Endothelial cell of umbilical vein (primary cell): ENCODE measurements at regions not wholly inside any gene's neighbourhood (a gene's known extent, or its start where the extent isn't known, plus 50 kb on each side); places are given as distances from the start of the nearest gene placed in this dataset.

Source experiments
- BruUV-seq: library from RNA; stranded (reverse); fragments of 400-500 nt; replicated peaks from 2 replicates; lab custom pipeline; 2021; lab: Mats Ljungman, UMichigan
- CTCF ChIA-PET: fragments of 300-600, 350-600 bp; sonication (Branson Sonifier 250); formaldehyde crosslinking; loops from one replicate; lab custom pipeline; 2021; ENCODE audit warnings: antibody characterized with exemption, inconsistent platforms; lab: Charles Lee
- POLR2A ChIA-PET: fragments of 300-600, 350-600 bp; sonication (Branson Sonifier 250); formaldehyde crosslinking; loops from one replicate; lab custom pipeline; 2021; ENCODE audit warnings: antibody characterized with exemption, inconsistent platforms; lab: Charles Lee
- DNase-seq: peaks from one replicate; pipeline ENCODE4 v3.0.0-alpha.2; 2011; ENCODE audit warnings: low read depth, low spot score
- FAIRE-seq: peaks from 2 replicates; lab custom pipeline; 2011; peaks lifted over from hg19 to GRCh38; lab: Jason Lieb, UNC
- H2AFZ ChIP-seq: 2 replicates; pipeline ENCODE4 v1.6.0; 2012; ENCODE audit warnings: low read depth, low read length, control low read depth, inconsistent platforms
- H3K27ac ChIP-seq: 2 replicates; pipeline ENCODE4 v1.5.1; 2011; ENCODE audit warnings: low read depth, mild to moderate bottlenecking, control low read depth, low read length, moderate library complexity; ENCODE audit not compliant: insufficient read depth
- H3K27me3 ChIP-seq, 2 experiments: 2 replicates each; pipeline versions ENCODE4 v1.6.0 to v1.6.1; 2011; ENCODE audit warnings: low read length in 2 of 2, mixed read lengths in 1 of 2; ENCODE audit not compliant: control insufficient read depth in 2 of 2, insufficient read depth in 2 of 2
- H3K36me3 ChIP-seq, 2 experiments: 2 replicates in 1 of 2; 3 replicates in 1 of 2; pipeline ENCODE4 v1.5.1; 2011; ENCODE audit warnings: low read length in 2 of 2, mild to moderate bottlenecking in 1 of 2, moderate library complexity in 1 of 2; ENCODE audit not compliant: control insufficient read depth in 2 of 2, insufficient read depth in 2 of 2; ENCODE audit errors: extremely low read depth in 1 of 2
- H3K4me1 ChIP-seq: 3 replicates; pipeline ENCODE4 v1.5.1; 2011; ENCODE audit warnings: mild to moderate bottlenecking, low read length; ENCODE audit not compliant: control insufficient read depth, insufficient read depth; ENCODE audit errors: extremely low read depth
- H3K4me2 ChIP-seq: 2 replicates; pipeline ENCODE4 v1.6.1; 2011; ENCODE audit warnings: low read length, control low read depth, mixed read lengths; ENCODE audit not compliant: insufficient read depth
- H3K4me3 ChIP-seq, 3 experiments: fragments of 200-600 bp in 1 of 3; sonication (generic), shearing (Covaris generic) in 1 of 3; replicated peaks in 1 of 3; 2 replicates each; pipeline ENCODE4 v1.5.1; 2011 to 2016; ENCODE audit warnings: control low read depth in 3 of 3, low read length in 3 of 3, mild to moderate bottlenecking in 2 of 3, inconsistent platforms in 1 of 3, low read depth in 1 of 3, moderate library complexity in 1 of 3; ENCODE audit not compliant: insufficient read depth in 1 of 3
- H3K79me2 ChIP-seq: 2 replicates; pipeline ENCODE4 v1.6.0; 2012; ENCODE audit warnings: low read length, inconsistent platforms; ENCODE audit not compliant: control insufficient read depth, insufficient read depth
- H3K9ac ChIP-seq: replicated peaks from 2 replicates; pipeline ENCODE3; 2011; ENCODE audit warnings: low read length, control low read depth; ENCODE audit not compliant: insufficient read depth; ENCODE audit errors: extremely low read depth
- H3K9me1 ChIP-seq: replicated peaks from 3 replicates; pipeline ENCODE4 v1.6.0; 2011; ENCODE audit warnings: mild to moderate bottlenecking, low read length; ENCODE audit not compliant: control insufficient read depth, insufficient read depth; ENCODE audit errors: extremely low read depth
- H3K9me3 ChIP-seq: replicated peaks from 2 replicates; pipeline ENCODE4 v1.5.1; 2012; ENCODE audit warnings: low read length, inconsistent platforms; ENCODE audit not compliant: control insufficient read depth, insufficient read depth
- H4K20me1 ChIP-seq: replicated peaks from 2 replicates; pipeline ENCODE3; 2011; ENCODE audit warnings: mild to moderate bottlenecking, low read length; ENCODE audit not compliant: control insufficient read depth, insufficient read depth; ENCODE audit errors: extremely low read depth
- CTCF ChIP-seq, 2 donors: IDR thresholded peaks; 1 replicate in 1 of 2; 2 replicates in 1 of 2; pipeline ENCODE4 v1.5.1; 2011; ENCODE audit warnings: low read length in 2 of 2, mild to moderate bottlenecking in 2 of 2, moderate library complexity in 2 of 2, control low read depth in 1 of 2, inconsistent platforms in 1 of 2, low read depth in 1 of 2; ENCODE audit not compliant: insufficient read depth in 1 of 2; ENCODE audit errors: extremely low read depth in 1 of 2
- EZH2 ChIP-seq: IDR thresholded peaks from 2 replicates; pipeline ENCODE4 v1.6.1; 2012; ENCODE audit warnings: borderline replicate concordance, low read depth, mild to moderate bottlenecking, moderate library complexity, low read length, inconsistent platforms; ENCODE audit not compliant: severe bottlenecking
- FOS ChIP-seq: IDR thresholded peaks from 2 replicates; pipeline ENCODE4 v1.6.1; 2011; ENCODE audit warnings: mild to moderate bottlenecking, low read length, moderate library complexity, borderline replicate concordance; ENCODE audit not compliant: insufficient read depth
- GATA2 ChIP-seq: IDR thresholded peaks from 2 replicates; pipeline ENCODE4 v1.7.0; 2011; ENCODE audit warnings: low read depth, mild to moderate bottlenecking, moderate library complexity, mixed read lengths, low read length; ENCODE audit not compliant: insufficient read length, insufficient read depth
- JUN ChIP-seq: IDR thresholded peaks from 2 replicates; pipeline ENCODE4 v1.6.1; 2011; ENCODE audit warnings: borderline replicate concordance, low read depth; ENCODE audit not compliant: insufficient read length, insufficient read depth
- MYC ChIP-seq: IDR thresholded peaks from one replicate; pipeline ENCODE4 v1.6.1; 2011; ENCODE audit warnings: mild to moderate bottlenecking, low read depth, low read length
- POLR2A ChIP-seq: IDR thresholded peaks from 2 replicates; pipeline ENCODE4 v1.6.1; 2012; ENCODE audit warnings: low read depth, mild to moderate bottlenecking, control low read depth, low read length
- POLR2AphosphoS5 ChIP-seq: IDR thresholded peaks from 2 replicates; pipeline ENCODE4 v1.6.1; 2012; ENCODE audit warnings: low read depth, mild to moderate bottlenecking, control low read depth, low read length, moderate library complexity; ENCODE audit not compliant: insufficient read depth
- dilution Hi-C: fragments of 300-500 bp; cut with MboI; formaldehyde crosslinking; loops from one replicate; pipeline ENCODE4 v1.15.0; 2019; ENCODE audit warnings: low sequenced_read_pairs; ENCODE audit not compliant: extremely low pct_ligation_motif_present
- intact Hi-C: fragments of 100-400 bp; cut with micrococcal nuclease; formaldehyde crosslinking; loops from one replicate; pipeline ENCODE4 v1.10.0; 2022
- TF ChIP-seq, protein P1 (sequence below): IDR thresholded peaks from 2 replicates; pipeline ENCODE4 v1.6.1; 2011; ENCODE audit not compliant: insufficient read depth, insufficient read length

DNA sequence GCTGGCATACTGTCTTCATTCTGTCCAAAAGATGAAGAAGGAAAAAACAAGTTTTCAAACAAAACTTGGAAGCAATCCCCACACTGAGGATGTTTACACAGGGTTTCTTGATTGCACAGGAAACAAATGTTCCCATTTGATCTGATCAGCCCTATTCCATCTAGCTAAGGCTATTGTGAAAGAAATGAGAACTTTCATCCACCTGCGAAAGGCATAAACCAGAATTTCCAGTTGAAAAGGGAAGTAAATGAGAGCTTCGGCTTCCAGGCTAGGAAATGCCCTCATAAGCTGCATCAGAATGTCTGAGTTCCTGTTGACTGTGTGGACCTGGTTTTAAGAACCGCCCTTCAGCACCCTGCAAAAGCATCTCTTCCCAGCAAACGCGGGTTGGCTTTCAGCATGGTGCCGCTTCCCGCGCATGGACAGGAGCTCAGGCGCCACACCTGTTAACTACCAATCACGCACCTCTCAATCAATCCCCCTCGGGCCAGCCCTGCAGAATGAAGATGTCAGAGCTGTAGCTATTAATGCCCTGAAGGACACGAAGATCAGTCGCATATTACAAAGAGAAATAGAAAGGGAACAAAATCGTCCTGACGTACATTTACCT, 850.4 kb downstream of the GALR1 start:
- intact Hi-C loops, result no loop called here
- peaks cover 13% of the 10 kb centered on the region for H3K9me3 ChIP-seq
- H3K4me2 ChIP-seq, result no peak overlapping the region
- dilution Hi-C loops, result no loop called here
- ChIA-PET POLR2A (no interaction called here), CTCF (no interaction called here)
- H2AFZ ChIP-seq, result no peak overlapping the region
- no peaks in the 10 kb centered on the region for H3K79me2 ChIP-seq
- H4K20me1 ChIP-seq, result no peaks in the 10 kb centered on the region
- TF ChIP-seq GATA2, result no peak
- TF ChIP-seq FOS, result no peak
- no peak for TF ChIP-seq CTCF (IDR thresholded peaks at IDR 0.05; ENCODE audit: extremely low read depth in 1 of 2, insufficient read depth in 1 of 2, low read depth in 1 of 2, low read length in 2 of 2)
- no peak for TF ChIP-seq JUN
- TF ChIP-seq, protein P1, sequence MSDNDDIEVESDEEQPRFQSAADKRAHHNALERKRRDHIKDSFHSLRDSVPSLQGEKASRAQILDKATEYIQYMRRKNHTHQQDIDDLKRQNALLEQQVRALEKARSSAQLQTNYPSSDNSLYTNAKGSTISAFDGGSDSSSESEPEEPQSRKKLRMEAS, result no peak
- no peak for TF ChIP-seq EZH2
- TF ChIP-seq POLR2A, result no peak
- TF ChIP-seq MYC, result no peak
- no peak for TF ChIP-seq POLR2AphosphoS5
- no peak for FAIRE-seq
- H3K4me1 ChIP-seq, result no peaks in the 10 kb centered on the region
- H3K27ac ChIP-seq, result no peak overlapping the region
- no TSS peak for BruUV-seq
- H3K36me3 ChIP-seq, result no peaks in the 10 kb centered on the region
- no peak overlapping the region for H3K9ac ChIP-seq
- no peaks in the 10 kb centered on the region for H3K9me1 ChIP-seq
- H3K27me3 ChIP-seq, result no peaks in the 10 kb centered on the region
- no peak overlapping the region for H3K4me3 ChIP-seq
- DNase-seq, result no peak
